A673 (cell line): ENCODE measurements at regions not wholly inside any gene's neighbourhood (a gene's known extent, or its start where the extent isn't known, plus 50 kb on each side); places are given as distances from the start of the nearest gene placed in this dataset.

Source experiments
- EZH2 ChIP-seq: fragments of 200-600 bp; sonication (generic); IDR thresholded peaks from 2 replicates; pipeline ENCODE4 v1.6.1; 2017; ENCODE audit warnings: borderline replicate concordance, low read depth, mild to moderate bottlenecking, mixed read lengths, antibody characterized with exemption, low read length; ENCODE audit not compliant: poor library complexity, severe bottlenecking
- TF ChIP-seq, protein P1 (sequence below): fragments of 300-800, 200-600 bp; sonication (generic); conservative IDR thresholded peaks from 2 replicates; pipeline ENCODE4 v1.5.1; 2017; ENCODE audit warnings: low read depth, mild to moderate bottlenecking, antibody characterized with exemption, low read length, moderate library complexity, mixed read lengths

DNA sequence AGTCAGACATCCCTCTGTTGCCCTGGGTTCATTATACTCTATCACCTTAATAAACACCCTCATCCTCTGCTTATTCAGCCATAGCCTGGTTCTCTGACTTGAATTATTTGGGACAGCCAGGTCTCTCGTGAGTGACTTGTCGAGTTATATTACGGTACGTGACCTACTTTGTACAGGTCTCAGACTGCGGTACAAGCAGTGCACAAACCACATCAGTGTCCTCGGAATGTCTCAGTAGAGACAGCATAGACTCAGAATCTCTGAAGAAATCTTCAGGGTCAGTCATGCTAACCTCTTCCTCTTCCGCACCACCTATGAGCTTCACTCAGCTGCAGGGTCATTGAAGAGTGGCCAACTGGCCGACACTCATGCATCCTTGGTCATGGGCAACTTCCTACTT, 860.8 kb downstream of the BCL11B start:
- TF ChIP-seq, protein P1, sequence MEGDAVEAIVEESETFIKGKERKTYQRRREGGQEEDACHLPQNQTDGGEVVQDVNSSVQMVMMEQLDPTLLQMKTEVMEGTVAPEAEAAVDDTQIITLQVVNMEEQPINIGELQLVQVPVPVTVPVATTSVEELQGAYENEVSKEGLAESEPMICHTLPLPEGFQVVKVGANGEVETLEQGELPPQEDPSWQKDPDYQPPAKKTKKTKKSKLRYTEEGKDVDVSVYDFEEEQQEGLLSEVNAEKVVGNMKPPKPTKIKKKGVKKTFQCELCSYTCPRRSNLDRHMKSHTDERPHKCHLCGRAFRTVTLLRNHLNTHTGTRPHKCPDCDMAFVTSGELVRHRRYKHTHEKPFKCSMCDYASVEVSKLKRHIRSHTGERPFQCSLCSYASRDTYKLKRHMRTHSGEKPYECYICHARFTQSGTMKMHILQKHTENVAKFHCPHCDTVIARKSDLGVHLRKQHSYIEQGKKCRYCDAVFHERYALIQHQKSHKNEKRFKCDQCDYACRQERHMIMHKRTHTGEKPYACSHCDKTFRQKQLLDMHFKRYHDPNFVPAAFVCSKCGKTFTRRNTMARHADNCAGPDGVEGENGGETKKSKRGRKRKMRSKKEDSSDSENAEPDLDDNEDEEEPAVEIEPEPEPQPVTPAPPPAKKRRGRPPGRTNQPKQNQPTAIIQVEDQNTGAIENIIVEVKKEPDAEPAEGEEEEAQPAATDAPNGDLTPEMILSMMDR = no peak
- TF ChIP-seq EZH2 = no peak
